ENCODE measurements at regions not wholly inside any gene's neighbourhood (a gene's known extent, or its start where the extent isn't known, plus 50 kb on each side); places are given as distances from the start of the nearest gene placed in this dataset.

- Mint-ChIP-seq H3K9me3 (peaks cover 5% of the 10 kb centered on the region; the same call in 2 of the 3 replicates), H3K36me3 (ENCODE audit: low read depth) (peaks cover 2% of the 10 kb centered on the region; the same call in 2 of the 3 replicates), H3K4me3 (no peak overlapping the region), H3K27me3 (ENCODE audit: insufficient read depth, low read depth, poor library complexity) (no peaks in the 10 kb centered on the region), H3K27ac (no peak overlapping the region), H3K4me1 (no peaks in the 10 kb centered on the region)
- H3K36me3 ChIP-seq (ENCODE audit: insufficient read depth): no peaks in the 10 kb centered on the region
- no peaks in the 10 kb centered on the region for H3K79me2 ChIP-seq (replicated peaks; ENCODE audit: insufficient read depth)
- no peak overlapping the region for H2AFZ ChIP-seq
- no peak overlapping the region for H3K4me2 ChIP-seq
- TF ChIP-seq ZNF331 (CRISPR knock-in tag; IDR thresholded peaks at IDR 0.05; ENCODE audit: low read depth) (no peak), EZH2phosphoT487 (IDR thresholded peaks at IDR 0.05; ENCODE audit: unreplicated experiment) (no peak), REST (IDR thresholded peaks at IDR 0.05; ENCODE audit: unreplicated experiment) (no peak), ZNF462 (CRISPR knock-in tag; IDR thresholded peaks at IDR 0.05) (no peak), EZH2 (IDR thresholded peaks at IDR 0.05; ENCODE audit: low read depth, unreplicated experiment) (no peak), JUNB (IDR thresholded peaks at IDR 0.05; ENCODE audit: unreplicated experiment) (no peak), NANOG (IDR thresholded peaks at IDR 0.05; ENCODE audit: borderline replicate concordance) (no peak), POLR2AphosphoS5 (IDR thresholded peaks at IDR 0.05; ENCODE audit: low read depth) (no peak), STAT1 (IDR thresholded peaks at IDR 0.05; ENCODE audit: unreplicated experiment) (no peak), CTCF (conservative IDR thresholded peaks at IDR 0.05; ENCODE audit: low read depth in 2 of 2) (no peak), ETS1 (IDR thresholded peaks at IDR 0.05) (no peak), ZNF114 (CRISPR knock-in tag; IDR thresholded peaks at IDR 0.05) (no peak), CREB1 (CRISPR knock-in tag; IDR thresholded peaks at IDR 0.05; ENCODE audit: low read depth) (no peak)
- 0 out of 2 replicates have a peak, but pooled peaks cover 4% of the 10 kb centered on the region for H3K9me2 ChIP-seq (ENCODE audit: insufficient read depth)
- no peak overlapping the region for H3K4me3 ChIP-seq
- DNase-seq (ENCODE audit: low spot score): no peak
- no peaks in the 10 kb centered on the region for H3K27me3 ChIP-seq (ENCODE audit: insufficient read depth)
- no peaks in the 10 kb centered on the region for H3K4me1 ChIP-seq (ENCODE audit: insufficient read depth)
- H3K27ac ChIP-seq (ENCODE audit: low read depth): no peak overlapping the region
- no peak for ATAC-seq
- no peaks in the 10 kb centered on the region for H4K20me1 ChIP-seq (replicated peaks; ENCODE audit: insufficient read depth)
- H3F3A ChIP-seq (replicated peaks; ENCODE audit: low read depth): no peaks in the 10 kb centered on the region
Observed at GRCh38 chr14:85943192-85943591, 413.2 kb downstream of the FLRT2 start.

Data from GM23338 (cell line).